ENCODE measurements at regions not wholly inside any gene's neighbourhood (a gene's known extent, or its start where the extent isn't known, plus 50 kb on each side); places are given as distances from the start of the nearest gene placed in this dataset.

DNA sequence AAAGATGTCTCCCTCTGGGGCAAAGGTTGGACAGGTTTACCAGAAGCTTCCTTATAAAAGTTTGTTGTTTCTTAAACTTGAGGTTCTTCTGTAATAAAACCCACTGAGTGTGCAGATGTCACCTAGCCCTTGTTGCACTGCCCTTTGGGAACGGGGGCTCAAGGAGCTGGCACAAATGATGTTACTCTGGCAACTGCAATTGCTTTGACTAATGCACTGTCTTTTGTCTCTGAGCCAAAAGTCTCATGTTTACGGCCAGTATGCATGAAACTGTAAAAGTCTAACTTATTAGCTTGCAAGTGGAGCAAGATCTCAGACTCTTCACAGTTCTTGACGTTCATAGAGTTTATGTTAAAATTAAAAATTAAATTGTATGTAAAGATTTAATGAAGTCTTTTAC, 655.7 kb downstream of the EPHA7 start:
- Histone ChIP-seq H2BK120ac (replicated peaks; ENCODE audit: low read depth, low read length) (no peak overlapping the region), H2BK5ac (ENCODE audit: low read depth, low read length) (no peak overlapping the region), H2BK20ac (ENCODE audit: low read length) (no peak overlapping the region), H2AFZ (ENCODE audit: low read length) (no peak overlapping the region), H3K36me3 (ENCODE audit: control insufficient read depth in 2 of 4, insufficient read depth in 4 of 4, low read length in 3 of 4) (no peaks in the 10 kb centered on the region), H3K79me1 (ENCODE audit: low read depth, low read length) (no peaks in the 10 kb centered on the region), H2AK5ac (ENCODE audit: low read depth, low read length) (no peak overlapping the region), H2BK15ac (ENCODE audit: low read length) (no peak overlapping the region), H4K5ac (ENCODE audit: insufficient read length, low read depth, low read length) (no peak overlapping the region), H3K4me3 (ENCODE audit: extremely low read depth in 1 of 4, insufficient read depth in 2 of 4, low read depth in 3 of 4, low read length in 4 of 4) (no peak overlapping the region), H3K27ac (ENCODE audit: low read depth, low read length) (no peak overlapping the region), H3K18ac (ENCODE audit: extremely low read depth, low read length) (no peak overlapping the region), H3K4ac (replicated peaks; ENCODE audit: insufficient read length, low read depth, low read length) (no peak overlapping the region), H3K27me3 (replicated peaks in 1 of 4; ENCODE audit: control insufficient read depth in 3 of 4, extremely low read depth in 1 of 4, insufficient read depth in 3 of 4, low read length in 3 of 4) (peaks cover 0 to 1% (median 0%) of the 10 kb centered on the region in 4 experiments; a peak in 1 of 7 replicates), H3K56ac (replicated peaks; ENCODE audit: insufficient read length, low read depth, low read length) (no peak overlapping the region), H3K9me3 (ENCODE audit: insufficient read depth in 2 of 2, low read depth in 1 of 2, low read length in 1 of 2) (no peaks in the 10 kb centered on the region), H4K91ac (replicated peaks; ENCODE audit: insufficient read length, low read length) (no peak overlapping the region), H3K4me2 (ENCODE audit: insufficient read depth in 1 of 2, low read depth in 2 of 2, low read length in 2 of 2) (no peak overlapping the region), H3K14ac (ENCODE audit: insufficient read length) (no peak overlapping the region), H3K79me2 (ENCODE audit: control insufficient read depth in 1 of 2, insufficient read depth in 2 of 2, low read length in 2 of 2) (no peaks in the 10 kb centered on the region), H3K23ac (ENCODE audit: insufficient read length) (no peak overlapping the region), H3K9ac (replicated peaks in 1 of 4; ENCODE audit: extremely low read depth in 1 of 4, low read depth in 3 of 4, low read length in 3 of 4) (no peak overlapping the region), H4K20me1 (replicated peaks in 1 of 2; ENCODE audit: control insufficient read depth in 1 of 2, insufficient read depth in 2 of 2, low read length in 2 of 2) (no peaks in the 10 kb centered on the region), H2BK12ac (ENCODE audit: low read depth, low read length) (no peak overlapping the region), H4K8ac (ENCODE audit: extremely low read depth, insufficient read depth, low read length) (no peak overlapping the region), H3K4me1 (replicated peaks in 1 of 4; ENCODE audit: control insufficient read depth in 3 of 4, insufficient read depth in 4 of 4, low read length in 3 of 4) (no peaks in the 10 kb centered on the region), H3K23me2 (ENCODE audit: low read depth, low read length) (no peaks in the 10 kb centered on the region)
- 94% methylated on average over 3 of the region's 3 CpGs; no CpG with 5 or more reads in 1 of the 2 experiments for WGBS, 2 experiments (ENCODE audit: extremely low coverage in 1 of 2, insufficient coverage in 1 of 2, insufficient read length in 1 of 2, insufficient replicate concordance in 2 of 2, low coverage in 1 of 2, low lambda C conversion rate in 2 of 2, missing lambda C conversion rate in 1 of 2)
- DNase-seq (ENCODE audit: low read depth in 1 of 2, low spot score in 2 of 2) (no peak), FAIRE-seq (no peak)
- TF ChIP-seq POLR2A (IDR thresholded peaks at IDR 0.05; ENCODE audit: control extremely low read depth in 1 of 2, low read depth in 2 of 2, low read length in 2 of 2) (no peak), FOSL1 (IDR thresholded peaks at IDR 0.05; ENCODE audit: insufficient read depth, low read depth, low read length) (no peak), BACH1 (IDR thresholded peaks at IDR 0.05; ENCODE audit: low read length) (no peak), EZH2 (IDR thresholded peaks at IDR 0.05; ENCODE audit: low read depth, low read length, severe bottlenecking) (no peak), CBX5 (IDR thresholded peaks at IDR 0.05; ENCODE audit: low read depth, low read length) (no peak), TAF1 (IDR thresholded peaks at IDR 0.05; ENCODE audit: low read depth, low read length) (no peak), NANOG (IDR thresholded peaks at IDR 0.05; ENCODE audit: insufficient read depth, low read depth, low read length, poor library complexity, severe bottlenecking) (no peak), SIN3A (conservative IDR thresholded peaks at IDR 0.05 in 1 of 2, IDR thresholded peaks at IDR 0.05 in 1 of 2; ENCODE audit: low read depth in 1 of 2, low read length in 2 of 2) (no peak)
- ChIA-PET CTCF (ENCODE audit: partially characterized antibody) (no interaction called here), POLR2A (ENCODE audit: partially characterized antibody) (interaction anchor here (0.8 kb wide), 1 partner anchor 656 kb away, joined by 3 read pairs; the partner anchor contains the start of gene EPHA7)

Data from H1 (cell line).